DMS114 treated with DMSO at 0.1 percent for 48 hours (cell line): ENCODE measurements at regions not wholly inside any gene's neighbourhood (a gene's known extent, or its start where the extent isn't known, plus 50 kb on each side); places are given as distances from the start of the nearest gene placed in this dataset.
"Not testable (repeated sequence)": the region's sequence is repeated elsewhere in the genome, so short reads cannot be mapped to it uniquely, and the experiment has no call there.

Experiments
- DNase-seq: peaks from one replicate; lab custom pipeline; 2025; ENCODE audit not compliant: unreplicated experiment; lab: John Stamatoyannopoulos, UW

DNA sequence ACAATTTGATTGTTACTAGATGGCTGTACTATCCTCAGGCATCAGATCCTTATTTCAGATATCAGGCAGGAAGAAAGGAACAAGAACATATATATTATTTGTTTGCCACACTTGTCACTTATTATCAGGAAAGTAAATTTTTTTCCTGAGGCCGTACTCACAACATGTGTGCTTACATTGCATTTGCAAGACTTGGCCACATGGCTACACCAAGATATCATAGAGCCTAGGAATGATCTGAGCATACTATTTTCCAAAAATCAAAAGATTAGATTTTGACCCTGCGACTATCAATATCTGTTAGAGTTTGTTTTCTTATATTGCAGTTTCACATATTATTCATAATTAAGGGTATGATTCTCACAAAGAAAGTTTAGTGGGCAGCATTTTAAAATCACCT, 426.2 kb upstream of the BCHE start:
- no peak for DNase-seq

DNA sequence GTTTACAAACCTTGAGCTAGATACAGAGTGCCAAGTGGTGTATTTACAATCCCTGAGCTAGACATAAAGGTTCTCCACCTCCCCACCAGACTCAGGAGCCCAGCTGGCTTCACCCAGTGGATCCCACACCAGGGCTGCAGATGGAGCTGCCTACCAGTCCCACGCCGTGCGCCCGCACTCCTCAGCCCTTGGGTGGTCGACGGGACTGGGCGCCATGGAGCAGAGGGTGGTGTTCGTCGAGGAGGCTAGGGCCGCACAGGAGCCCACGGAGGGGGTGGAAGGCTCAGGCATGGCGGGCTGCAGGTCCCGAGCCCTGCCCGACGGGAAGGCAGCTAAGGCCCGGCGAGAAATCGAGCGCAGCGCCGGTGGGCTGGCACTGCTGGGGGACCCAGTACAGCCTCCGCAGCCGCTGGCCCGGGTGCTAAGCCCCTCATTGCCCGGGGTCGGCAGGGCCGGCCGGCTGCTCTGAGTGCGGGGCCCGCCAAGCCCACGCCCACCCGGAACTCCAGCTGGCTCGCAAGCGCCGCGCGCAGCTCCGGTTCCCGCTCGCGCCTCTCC, 421.1 kb upstream of the BCHE start:
- DNase-seq: not testable (repeated sequence)

DNA sequence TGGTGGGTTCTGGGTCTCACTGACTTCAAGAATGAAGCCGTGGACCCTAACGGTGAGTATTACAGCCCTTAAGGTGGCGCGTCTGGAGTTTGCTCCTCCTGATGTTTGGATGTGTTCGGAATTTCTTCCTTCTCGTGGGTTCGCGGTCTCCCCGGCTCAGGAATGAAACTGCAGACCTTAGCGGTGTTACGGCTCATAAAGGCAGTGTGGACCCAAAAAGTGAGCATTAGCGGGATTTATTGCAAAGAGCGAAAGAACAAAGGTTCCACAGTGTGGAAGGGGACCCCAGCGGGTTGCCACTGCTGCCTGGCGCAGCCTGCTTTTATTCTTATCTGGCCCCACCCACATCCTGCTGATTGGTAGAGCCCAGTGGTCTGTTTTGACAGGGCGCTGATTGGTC, 420.5 kb upstream of the BCHE start:
- no peak for DNase-seq

GRCh38 chr3:166248784-166249183, 411.6 kb upstream of the BCHE start:
- DNase-seq: no peak

DNA sequence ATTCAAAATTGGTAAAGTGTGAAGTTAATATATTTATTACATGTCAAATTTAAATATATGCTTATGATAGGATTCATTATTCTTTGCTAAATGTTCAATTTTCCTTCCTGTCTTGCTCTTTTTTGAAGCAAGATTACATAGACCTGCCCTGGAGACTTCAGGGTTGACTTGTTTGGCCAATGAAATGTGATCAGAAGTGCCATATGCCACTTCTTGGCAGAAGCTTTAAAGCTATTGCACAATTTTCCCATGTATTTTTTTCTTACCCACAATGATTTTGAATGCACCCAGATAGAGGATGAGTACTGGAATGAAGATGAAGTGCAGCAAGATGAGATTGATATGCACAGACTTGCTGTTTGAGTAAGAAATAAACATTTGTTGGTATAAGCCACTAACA, 406.3 kb upstream of the BCHE start:
- DNase-seq: no peak

GRCh38 chr3:166223120-166223519, 385.9 kb upstream of the BCHE start:
- no peak for DNase-seq

DNA sequence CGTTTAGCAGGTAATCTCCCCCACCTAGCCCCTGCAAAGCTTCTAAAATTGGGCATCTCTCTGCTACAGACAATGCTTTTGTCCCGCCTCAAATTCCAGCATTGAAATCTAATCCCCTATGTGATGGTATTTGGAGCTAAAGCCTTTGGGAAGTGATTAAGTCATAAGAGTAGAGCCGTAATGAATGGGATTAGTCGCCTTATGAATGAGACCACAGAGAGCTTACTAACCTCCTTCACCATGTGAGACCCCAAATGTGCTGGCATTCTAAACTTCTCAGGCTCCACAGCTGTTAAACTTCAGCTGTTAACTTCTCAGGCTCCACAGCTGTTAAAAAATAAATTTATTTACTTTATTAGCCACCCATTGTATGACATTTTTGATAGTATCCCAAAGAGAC, 374.2 kb upstream of the BCHE start:
- no peak for DNase-seq

GRCh38 chr3:166209701-166210100, 372.5 kb upstream of the BCHE start:
- DNase-seq: no peak

DNA sequence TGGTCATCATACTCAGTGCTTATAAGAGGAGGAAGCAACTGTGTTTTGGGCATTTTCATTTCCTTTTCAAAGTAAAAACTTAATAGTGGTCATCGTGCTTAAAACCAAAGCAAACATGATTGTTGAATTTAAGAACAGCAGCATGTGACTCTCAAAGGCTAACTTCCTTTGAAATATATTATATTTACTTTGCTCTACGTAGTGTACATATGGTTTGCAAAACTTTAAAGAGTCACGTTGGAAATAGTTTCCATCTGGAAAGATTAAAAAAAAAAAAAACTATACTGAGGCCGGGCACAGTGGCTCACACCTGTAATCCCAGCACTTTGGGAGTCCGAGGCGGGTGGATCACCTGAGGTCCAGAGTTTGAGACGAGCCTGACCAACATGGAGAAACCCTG, 367.9 kb upstream of the BCHE start:
- no peak for DNase-seq

DNA sequence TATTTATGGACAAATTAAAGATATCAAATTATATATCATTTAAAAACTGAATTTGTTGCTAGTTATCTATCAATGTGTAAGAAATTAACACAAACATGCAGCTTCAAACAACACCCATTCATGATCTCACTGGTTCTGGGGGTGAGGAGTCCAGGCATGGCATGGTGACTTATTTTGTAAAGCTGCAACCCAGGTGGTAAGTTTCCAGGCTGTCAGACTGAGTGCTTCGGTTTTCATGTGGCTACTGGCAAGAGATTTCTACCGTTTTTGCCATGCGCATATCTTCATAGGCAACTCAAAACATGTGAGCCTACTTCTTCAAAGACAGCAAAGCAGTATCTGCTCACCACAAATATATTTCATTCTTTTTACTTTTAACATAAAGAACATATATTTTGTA, 364.3 kb upstream of the BCHE start:
- DNase-seq: no peak

DNA sequence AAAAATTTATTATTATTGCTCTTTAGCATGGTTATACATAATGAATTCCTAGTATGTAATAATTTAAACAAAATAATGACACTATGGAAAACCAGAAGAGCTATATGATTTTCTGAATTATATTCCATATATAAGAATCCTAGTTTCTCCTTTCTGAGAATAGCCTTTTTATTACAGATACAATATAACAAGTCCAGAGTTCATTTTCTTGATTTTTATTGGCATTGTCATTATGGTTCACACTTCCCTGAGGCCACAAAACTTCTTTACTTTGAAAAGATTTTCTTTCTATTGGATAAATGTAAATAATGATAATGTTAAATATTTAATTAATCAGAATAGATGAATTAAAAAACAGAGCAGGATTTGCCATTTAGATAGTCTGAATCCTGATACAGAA, 362.3 kb upstream of the BCHE start:
- no peak for DNase-seq

DNA sequence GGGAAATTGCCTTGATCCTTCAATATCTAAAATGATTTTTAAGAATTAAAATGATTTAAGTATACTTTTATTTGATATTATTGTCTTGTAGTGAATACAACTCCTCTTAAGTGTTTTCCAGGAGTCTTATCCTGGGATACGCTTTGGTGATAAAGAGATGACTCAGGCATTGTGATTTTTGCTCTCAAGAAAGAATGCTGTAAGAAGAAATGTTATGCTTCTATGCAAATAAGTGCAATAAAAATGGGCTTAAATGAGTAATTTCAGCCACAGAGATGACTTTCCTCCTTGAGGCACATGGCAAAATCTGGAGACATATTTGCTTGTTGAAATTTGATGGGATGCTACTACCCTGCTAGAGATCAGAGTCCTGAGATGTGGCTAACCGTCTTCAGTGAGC, 358.6 kb upstream of the BCHE start:
- no peak for DNase-seq

DNA sequence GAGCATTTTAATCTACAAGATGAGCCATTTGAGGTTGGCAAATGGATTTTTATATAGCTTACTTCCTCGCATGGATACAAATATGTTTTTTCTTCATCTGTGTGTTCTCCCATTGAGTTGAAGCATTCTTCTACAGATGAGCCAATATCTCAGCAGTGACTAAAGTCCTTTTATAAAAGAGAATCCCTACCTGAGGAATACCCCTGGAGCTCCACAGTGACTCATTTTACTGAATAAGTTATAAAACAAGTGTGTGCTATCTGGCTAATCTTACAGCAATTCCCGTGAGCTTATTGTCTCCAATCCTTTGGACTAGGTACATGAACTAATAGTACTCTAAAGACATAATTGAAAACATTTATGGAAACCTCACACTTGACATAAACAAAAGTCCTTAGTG, 354.2 kb upstream of the BCHE start:
- no peak for DNase-seq

GRCh38 chr3:166190360-166190759, 353.1 kb upstream of the BCHE start:
- no peak for DNase-seq

DNA sequence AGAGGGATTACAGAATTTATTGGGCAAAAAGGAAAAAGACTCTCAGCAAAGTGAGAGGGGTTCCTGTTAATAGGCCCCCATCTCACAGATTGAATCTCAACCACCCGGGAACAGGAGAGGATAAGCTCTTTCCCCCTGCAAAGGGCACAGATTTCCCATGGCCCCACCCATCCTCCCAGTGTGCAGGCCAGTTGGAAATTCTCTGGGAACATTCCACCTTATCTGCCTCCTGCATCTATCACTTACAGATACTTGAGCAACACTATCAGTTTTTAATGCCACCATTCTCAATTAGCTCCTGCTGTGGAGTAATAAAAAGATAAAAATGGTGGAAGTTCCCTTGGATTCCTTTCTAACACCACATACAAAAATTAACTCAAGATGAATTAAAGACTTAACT, 350.0 kb upstream of the BCHE start:
- DNase-seq: no peak

DNA sequence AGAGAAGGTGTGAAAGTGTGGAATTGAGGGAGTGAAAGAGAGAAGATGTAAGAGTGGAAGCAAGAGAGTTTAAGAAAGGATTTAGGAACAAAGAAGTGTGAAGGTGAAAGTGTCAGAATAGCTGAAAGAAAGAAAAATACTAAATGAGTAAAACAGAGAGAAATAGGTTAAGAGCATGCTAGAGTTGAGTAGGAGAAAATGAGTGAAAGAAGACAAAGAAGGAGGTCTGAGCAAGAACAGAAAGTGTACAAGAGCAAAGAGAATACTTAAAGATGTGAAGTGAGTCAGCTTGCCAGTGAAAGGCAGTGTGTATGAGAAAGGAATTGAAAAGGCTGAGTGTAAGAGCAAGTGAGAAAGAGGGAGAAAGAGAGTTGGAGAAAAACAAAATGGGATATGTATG, 348.8 kb upstream of the BCHE start:
- no peak for DNase-seq

GRCh38 chr3:166177130-166177529, 339.9 kb upstream of the BCHE start:
- no peak for DNase-seq

DNA sequence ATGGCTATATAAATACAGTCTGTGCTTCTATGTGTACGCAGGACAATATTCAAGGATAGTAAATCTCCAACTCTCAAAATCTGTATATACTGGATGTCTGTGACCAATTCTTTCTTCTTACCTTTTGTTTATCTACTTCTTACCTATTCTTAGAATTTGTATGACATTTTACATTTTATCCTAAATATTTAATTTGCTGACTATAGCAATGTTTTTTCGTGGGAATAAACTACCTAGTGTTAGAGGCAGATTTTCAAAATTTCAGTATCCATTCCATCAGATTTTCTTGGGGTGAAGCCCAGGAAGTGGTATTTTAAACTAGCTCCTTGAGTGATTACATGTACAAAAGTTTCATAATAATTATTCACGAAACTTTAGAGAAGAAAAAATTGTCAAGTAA, 334.5 kb upstream of the BCHE start:
- no peak for DNase-seq

GRCh38 chr3:166169681-166170080, 332.5 kb upstream of the BCHE start:
- no peak for DNase-seq

DNA sequence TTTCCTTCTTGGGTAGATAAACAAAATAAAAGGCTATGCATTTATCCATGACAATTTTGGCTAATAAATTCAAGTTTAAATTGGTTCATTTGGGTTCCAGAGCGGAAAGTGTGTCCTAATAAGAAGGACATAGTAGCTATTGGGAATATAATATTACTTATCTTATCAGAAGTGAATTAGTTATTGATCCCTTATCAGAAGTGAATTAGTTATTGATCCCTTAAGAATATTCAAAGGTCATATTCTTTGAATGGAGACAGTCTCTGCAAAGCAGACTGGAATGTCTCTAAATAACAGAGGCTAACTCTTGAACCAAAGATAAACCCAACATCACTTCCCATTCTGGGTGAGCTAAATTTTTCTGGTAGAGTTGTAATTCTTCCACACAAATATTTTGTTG, 290.7 kb upstream of the BCHE start:
- no peak for DNase-seq

GRCh38 chr3:166125179-166125578, 288.0 kb upstream of the BCHE start:
- no peak for DNase-seq

DNA sequence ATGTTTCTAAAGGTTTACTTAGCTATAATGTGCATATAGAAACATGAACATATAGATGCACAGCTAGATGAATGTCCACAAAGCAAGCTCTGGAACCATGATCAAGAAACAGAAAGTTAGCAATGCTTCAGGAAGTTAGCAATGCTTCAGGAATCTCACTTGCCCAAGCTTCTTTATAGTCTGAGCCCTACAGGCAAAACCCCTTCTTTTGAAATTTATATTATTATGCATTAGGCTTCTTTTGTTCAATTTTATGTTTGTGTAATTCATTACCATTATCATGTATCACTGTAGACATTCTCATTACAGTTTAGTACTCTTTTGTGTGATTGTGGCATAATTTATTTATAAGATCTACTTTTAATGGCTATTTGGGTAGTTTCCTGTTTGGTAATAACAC, 286.4 kb upstream of the BCHE start:
- no peak for DNase-seq

GRCh38 chr3:166123088-166123487, 285.9 kb upstream of the BCHE start:
- no peak for DNase-seq

- no peak for DNase-seq
Measured at GRCh38 chr3:166118049-166118448, 280.8 kb upstream of the BCHE start.
